Upper lobe of left lung (tissue), 4 donors: ENCODE measurements at regions not wholly inside any gene's neighbourhood (a gene's known extent, or its start where the extent isn't known, plus 50 kb on each side); places are given as distances from the start of the nearest gene placed in this dataset.

Experiments used
- CTCF ChIP-seq, 6 experiments: fragments of 450-650 bp in 4 of 6; fragments of 200-600 bp in 2 of 6; sonication (generic) in 2 of 6; IDR thresholded peaks; one replicate each; pipeline ENCODE4 v1.5.1; 2016 to 2019; ENCODE audit warnings: antibody characterized with exemption in 6 of 6
- EP300 ChIP-seq, 4 donors: sonication (generic); formaldehyde crosslinking; IDR thresholded peaks; one replicate each; pipeline ENCODE4 v1.5.1; 2017; ENCODE audit warnings: antibody characterized with exemption in 4 of 4, control low read depth in 2 of 4
- POLR2A ChIP-seq, 4 donors: fragments of 450-650 bp; IDR thresholded peaks; one replicate each; pipeline ENCODE4 v1.5.1; 2016 to 2017; ENCODE audit warnings: antibody characterized with exemption in 4 of 4, mild to moderate bottlenecking in 2 of 4
- POLR2AphosphoS5 ChIP-seq, 2 donors: sonication (generic); formaldehyde crosslinking; IDR thresholded peaks; one replicate each; pipeline ENCODE4 v1.5.1; 2017; ENCODE audit warnings: antibody characterized with exemption in 2 of 2

- TF ChIP-seq POLR2A (IDR thresholded peaks at IDR 0.05), result no peak
- no peak for TF ChIP-seq CTCF (IDR thresholded peaks at IDR 0.05)
- no peak for TF ChIP-seq POLR2AphosphoS5 (IDR thresholded peaks at IDR 0.05)
- TF ChIP-seq EP300 (IDR thresholded peaks at IDR 0.05), result no peak
These were observed 538.5 kb upstream of the ADAMTS9 start for GRCh38 chr3:65226287-65226686.
